GM23338 (cell line): ENCODE measurements at regions not wholly inside any gene's neighbourhood (a gene's known extent, or its start where the extent isn't known, plus 50 kb on each side); places are given as distances from the start of the nearest gene placed in this dataset.

Experiments
- ATAC-seq: fragments of 200-7000 bp; cut with Tn5 transposase; 3 replicates; pipeline ENCODE4 v1.9.1; 2020
- DNase-seq: peaks from one replicate; pipeline ENCODE4 v3.0.0-alpha.2; 2015; ENCODE audit warnings: low spot score
- H2AFZ ChIP-seq: fragments of 200-600 bp; sonication (generic); 2 replicates; pipeline ENCODE4 v1.8.0; 2016; ENCODE audit warnings: antibody characterized with exemption, mild to moderate bottlenecking, moderate library complexity
- H3F3A ChIP-seq: fragments of 200-600 bp; sonication (generic); replicated peaks from 2 replicates; pipeline ENCODE4 v1.8.0; 2017; ENCODE audit warnings: antibody characterized with exemption, mixed run types, low read depth
- H3K27ac ChIP-seq: fragments of 200-600 bp; sonication (generic); 2 replicates; pipeline ENCODE4 v1.6.1; 2016; ENCODE audit warnings: low read depth
- H3K27me3 ChIP-seq: fragments of 200-600 bp; sonication (generic); 2 replicates; pipeline ENCODE4 v1.8.0; 2016; ENCODE audit warnings: mild to moderate bottlenecking, mixed run types, moderate library complexity; ENCODE audit not compliant: insufficient read depth
- H3K36me3 ChIP-seq: fragments of 200-600 bp; sonication (generic); 2 replicates; pipeline ENCODE4 v1.8.0; 2016; ENCODE audit warnings: mild to moderate bottlenecking; ENCODE audit not compliant: insufficient read depth
- H3K4me1 ChIP-seq: fragments of 200-600 bp; sonication (generic); 2 replicates; pipeline ENCODE4 v1.8.0; 2016; ENCODE audit warnings: mild to moderate bottlenecking, moderate library complexity; ENCODE audit not compliant: insufficient read depth
- H3K4me2 ChIP-seq: fragments of 200-600 bp; sonication (generic); 2 replicates; pipeline ENCODE4 v1.7.1; 2017; ENCODE audit warnings: mixed run types
- H3K4me3 ChIP-seq: fragments of 200-600 bp; sonication (generic); 2 replicates; pipeline ENCODE4 v1.6.1; 2016; ENCODE audit warnings: mixed run types
- H3K79me2 ChIP-seq: fragments of 200-600 bp; sonication (generic); replicated peaks from 2 replicates; pipeline ENCODE4 v1.8.0; 2017; ENCODE audit warnings: mild to moderate bottlenecking; ENCODE audit not compliant: insufficient read depth
- H3K9me2 ChIP-seq: fragments of 200-600 bp; sonication (generic); 2 replicates; pipeline ENCODE4 v1.8.0; 2017; ENCODE audit not compliant: insufficient read depth
- H4K20me1 ChIP-seq: fragments of 200-600 bp; sonication (generic); replicated peaks from 2 replicates; pipeline ENCODE4 v1.8.0; 2017; ENCODE audit warnings: mild to moderate bottlenecking; ENCODE audit not compliant: insufficient read depth
- H3K27ac Mint-ChIP-seq: 2 replicates; pipeline ENCODE4 v1.8.0; 2020; ENCODE audit warnings: inconsistent platforms, mild to moderate bottlenecking, moderate library complexity, mixed read lengths
- H3K27me3 Mint-ChIP-seq: 3 replicates; pipeline ENCODE4 v1.8.0; 2022; ENCODE audit warnings: low read depth, mild to moderate bottlenecking, moderate library complexity, mixed read lengths, inconsistent platforms; ENCODE audit not compliant: insufficient read depth, poor library complexity
- H3K36me3 Mint-ChIP-seq: 3 replicates; pipeline ENCODE4 v1.8.0; 2021; ENCODE audit warnings: low read depth, mild to moderate bottlenecking, inconsistent platforms, moderate library complexity, mixed read lengths
- H3K4me1 Mint-ChIP-seq: 3 replicates; pipeline ENCODE4 v1.8.0; 2020; ENCODE audit warnings: mild to moderate bottlenecking, inconsistent platforms, mixed read lengths
- H3K4me3 Mint-ChIP-seq: 3 replicates; pipeline ENCODE4 v1.8.0; 2021; ENCODE audit warnings: moderate library complexity, mild to moderate bottlenecking, inconsistent platforms, mixed read lengths
- H3K9me3 Mint-ChIP-seq: 3 replicates; pipeline ENCODE4 v1.8.0; 2020; ENCODE audit warnings: moderate library complexity, mild to moderate bottlenecking, inconsistent platforms, mixed read lengths
- CREB1 ChIP-seq: fragments of 250-450 bp; sonication (Bioruptor Pico); IDR thresholded peaks from 2 replicates; pipeline ENCODE4 v1.5.0; 2020; ENCODE audit warnings: low read depth, mild to moderate bottlenecking, moderate library complexity
- CTCF ChIP-seq, 2 experiments: fragments of 200-600 bp in 1 of 2; sonication (generic) in 1 of 2; conservative IDR thresholded peaks; 2 replicates each; pipeline versions ENCODE4 v1.5.1 to v1.6.1; 2016 to 2017; ENCODE audit warnings: antibody characterized with exemption in 2 of 2, low read depth in 2 of 2, mild to moderate bottlenecking in 2 of 2, moderate library complexity in 1 of 2
- ETS1 ChIP-seq: IDR thresholded peaks from 2 replicates; pipeline ENCODE4 v1.6.1; 2016; ENCODE audit warnings: antibody characterized with exemption
- EZH2 ChIP-seq: fragments of 200-600 bp; sonication (generic); IDR thresholded peaks from one replicate; pipeline ENCODE4 v1.8.0; 2017; ENCODE audit warnings: antibody characterized with exemption, mild to moderate bottlenecking, low read depth; ENCODE audit not compliant: unreplicated experiment
- EZH2phosphoT487 ChIP-seq: fragments of 200-600 bp; sonication (generic); IDR thresholded peaks from one replicate; pipeline ENCODE4 v1.8.1; 2018; ENCODE audit warnings: antibody characterized with exemption; ENCODE audit not compliant: unreplicated experiment
- JUNB ChIP-seq: IDR thresholded peaks from one replicate; pipeline ENCODE4 v1.6.1; 2016; ENCODE audit warnings: antibody characterized with exemption; ENCODE audit not compliant: unreplicated experiment
- NANOG ChIP-seq: IDR thresholded peaks from 2 replicates; pipeline ENCODE4 v1.6.1; 2016; ENCODE audit warnings: antibody characterized with exemption, borderline replicate concordance
- POLR2AphosphoS5 ChIP-seq: IDR thresholded peaks from 2 replicates; pipeline ENCODE4 v1.6.1; 2016; ENCODE audit warnings: antibody characterized with exemption, low read depth
- REST ChIP-seq: IDR thresholded peaks from one replicate; pipeline ENCODE4 v1.6.1; 2018; ENCODE audit warnings: antibody characterized with exemption; ENCODE audit not compliant: unreplicated experiment
- STAT1 ChIP-seq: IDR thresholded peaks from one replicate; pipeline ENCODE4 v1.6.1; 2016; ENCODE audit warnings: antibody characterized with exemption; ENCODE audit not compliant: unreplicated experiment
- ZNF114 ChIP-seq: fragments of 250-450 bp; sonication (Bioruptor Pico); IDR thresholded peaks from 2 replicates; pipeline ENCODE4 v1.5.0; 2020; ENCODE audit warnings: mild to moderate bottlenecking, moderate library complexity
- ZNF331 ChIP-seq: fragments of 250-450 bp; sonication (Bioruptor Pico); IDR thresholded peaks from 2 replicates; pipeline ENCODE4 v1.5.0; 2020; ENCODE audit warnings: low read depth, mild to moderate bottlenecking, moderate library complexity
- ZNF462 ChIP-seq: fragments of 250-450 bp; sonication (Bioruptor Pico); IDR thresholded peaks from 2 replicates; pipeline ENCODE4 v1.5.0; 2020; ENCODE audit warnings: mild to moderate bottlenecking, moderate library complexity

GRCh38 chr6:55100686-55101085 lies 73.6 kb upstream of the HCRTR2 start:
- H3K36me3 ChIP-seq, result no peaks in the 10 kb centered on the region
- no peaks in the 10 kb centered on the region for H3F3A ChIP-seq
- Mint-ChIP-seq H3K27me3 (peaks cover 4% of the 10 kb centered on the region), H3K4me1 (peaks cover 25% of the 10 kb centered on the region), H3K27ac (peak overlapping the region; percentile 3; the same call in 1 of the 2 replicates), H3K9me3 (no peaks in the 10 kb centered on the region), H3K4me3 (no peak overlapping the region), H3K36me3 (no peaks in the 10 kb centered on the region)
- no peak overlapping the region for H3K4me3 ChIP-seq
- peak overlapping the region; percentile 21; the same call in 1 of the 2 replicates for H3K4me2 ChIP-seq
- H3K9me2 ChIP-seq, result no peaks in the 10 kb centered on the region
- H2AFZ ChIP-seq, result peak overlapping the region; percentile 5; the same call in 1 of the 2 replicates
- no peak for ATAC-seq
- H4K20me1 ChIP-seq, result no peaks in the 10 kb centered on the region
- H3K4me1 ChIP-seq, result peaks cover 42% of the 10 kb centered on the region
- TF ChIP-seq ZNF114 (no peak), POLR2AphosphoS5 (no peak), REST (no peak), EZH2 (no peak), EZH2phosphoT487 (no peak), NANOG (no peak), CREB1 (CRISPR knock-in tag) (no peak), ETS1 (no peak), ZNF462 (CRISPR knock-in tag) (no peak), ZNF331 (CRISPR knock-in tag) (no peak), JUNB (no peak), STAT1 (no peak), CTCF (conservative IDR thresholded peaks at IDR 0.05; ENCODE audit: low read depth in 2 of 2) (no peak)
- H3K27ac ChIP-seq, result no peak overlapping the region
- peaks cover 37% of the 10 kb centered on the region for H3K27me3 ChIP-seq
- H3K79me2 ChIP-seq, result no peaks in the 10 kb centered on the region
- no peak for DNase-seq
